K562 (cell line): ENCODE measurements at regions not wholly inside any gene's neighbourhood (a gene's known extent, or its start where the extent isn't known, plus 50 kb on each side); places are given as distances from the start of the nearest gene placed in this dataset.

ENCODE experiments used
- ATAC-seq: fragments of 200-7000 bp; cut with Tn5 transposase; 3 replicates; pipeline ENCODE4 v1.9.1; 2020; ENCODE audit warnings: moderate library complexity
- BruUV-seq: library from RNA; stranded (reverse); fragments of 400-500 nt; replicated peaks from 2 replicates; lab custom pipeline; 2021; lab: Mats Ljungman, UMichigan
- CTCF ChIA-PET: fragments of 300-600 bp; formaldehyde crosslinking; extraction: SDS; loops from one replicate; lab custom pipeline; 2021; ENCODE audit warnings: low intra/inter-chr PET ratio; lab: Yijun Ruan, JAX
- POLR2A ChIA-PET: fragments of 300-600, 350-650 bp; sonication (Branson Sonifier 250); formaldehyde crosslinking; extraction: SDS; loops from one replicate; lab custom pipeline; 2021; ENCODE audit warnings: antibody characterized with exemption, inconsistent platforms; lab: Yijun Ruan, JAX
- DNase-seq, 4 experiments: peaks; one replicate each; pipeline versions ENCODE4 v3.0.0 to v3.0.0-alpha.2; 2011 to 2018; ENCODE audit warnings: low spot score in 3 of 4, mixed read lengths in 3 of 4; ENCODE audit errors: extremely low read depth in 1 of 4
- FAIRE-seq: peaks from 2 replicates; lab custom pipeline; 2011; peaks lifted over from hg19 to GRCh38; lab: Jason Lieb, UNC
- H2AFZ ChIP-seq: 2 replicates; pipeline ENCODE4 v1.6.0; 2011; ENCODE audit warnings: low read depth, low read length, control low read depth, inconsistent platforms
- H3K27ac ChIP-seq: fragments of 200-600 bp; 3 replicates; pipeline ENCODE4 v1.8.0; 2011; ENCODE audit warnings: low read depth, mild to moderate bottlenecking, control low read depth, inconsistent platforms, low read length, moderate library complexity, mixed read lengths; ENCODE audit errors: extremely low read depth
- H3K27me3 ChIP-seq, 2 experiments: fragments of 300-600 bp in 1 of 2; 2 replicates in 1 of 2; 3 replicates in 1 of 2; pipeline versions ENCODE4 v1.6.0 to v1.8.0; 2011; ENCODE audit warnings: inconsistent platforms in 2 of 2, low read length in 2 of 2, mild to moderate bottlenecking in 1 of 2, mixed read lengths in 1 of 2, moderate library complexity in 1 of 2; ENCODE audit not compliant: control insufficient read depth in 2 of 2, insufficient read depth in 2 of 2
- H3K36me3 ChIP-seq: fragments of 300-600 bp; 3 replicates; pipeline ENCODE4 v1.8.0; 2011; ENCODE audit warnings: mild to moderate bottlenecking, low read length, inconsistent platforms; ENCODE audit not compliant: control insufficient read depth, insufficient read depth
- H3K4me1 ChIP-seq, 2 experiments: fragments of 200-600 bp in 1 of 2; replicated peaks in 1 of 2; 2 replicates in 1 of 2; 3 replicates in 1 of 2; pipeline versions ENCODE4 v1.5.1 to v1.8.0; 2011; ENCODE audit warnings: inconsistent platforms in 2 of 2, low read length in 2 of 2, mild to moderate bottlenecking in 1 of 2, mixed read lengths in 1 of 2, moderate library complexity in 1 of 2; ENCODE audit not compliant: control insufficient read depth in 2 of 2, insufficient read depth in 2 of 2
- H3K4me2 ChIP-seq: 2 replicates; pipeline ENCODE4 v1.6.1; 2011; ENCODE audit warnings: low read length, control low read depth, inconsistent platforms, mixed read lengths; ENCODE audit not compliant: insufficient read depth
- H3K4me3 ChIP-seq: fragments of 200-600 bp; sonication (generic), shearing (Covaris generic); 2 replicates; pipeline ENCODE4 v1.5.1; 2016; ENCODE audit warnings: control low read depth, inconsistent platforms
- H3K79me2 ChIP-seq: fragments of 200-600 bp; 3 replicates; pipeline ENCODE4 v1.8.0; 2011; ENCODE audit warnings: low read length, inconsistent platforms; ENCODE audit not compliant: control insufficient read depth, insufficient read depth
- H3K9ac ChIP-seq, 2 experiments: 2 replicates each; pipeline versions ENCODE4 v1.6.0 to v1.6.1; 2011; ENCODE audit warnings: low read depth in 2 of 2, low read length in 2 of 2, control low read depth in 1 of 2, inconsistent platforms in 1 of 2, mild to moderate bottlenecking in 1 of 2, mixed read lengths in 1 of 2; ENCODE audit not compliant: insufficient read depth in 1 of 2
- H3K9me1 ChIP-seq: one replicate; pipeline ENCODE4 v1.6.0; 2011; ENCODE audit warnings: inconsistent platforms, mild to moderate bottlenecking, low read length, moderate library complexity; ENCODE audit not compliant: control insufficient read depth, insufficient read depth
- H3K9me3 ChIP-seq: replicated peaks from 2 replicates; pipeline ENCODE4 v1.5.1; 2011; ENCODE audit warnings: low read depth, low read length, inconsistent platforms; ENCODE audit not compliant: control insufficient read depth, insufficient read depth
- H4K20me1 ChIP-seq: replicated peaks from 2 replicates; pipeline ENCODE4 v1.6.1; 2011; ENCODE audit warnings: low read length, inconsistent platforms, mixed read lengths; ENCODE audit not compliant: control insufficient read depth, insufficient read depth
- ARHGAP35 ChIP-seq: fragments of 450-650 bp; IDR thresholded peaks from 2 replicates; pipeline ENCODE4 v1.6.1; 2018; ENCODE audit not compliant: partially characterized antibody
- CREBBP ChIP-seq: IDR thresholded peaks from one replicate; pipeline ENCODE4 v1.6.1; 2012; ENCODE audit warnings: low read depth, mild to moderate bottlenecking, control low read depth, inconsistent platforms, low read length
- E2F3 ChIP-seq: fragments of 250-450 bp; sonication (Bioruptor Pico); IDR thresholded peaks from 2 replicates; pipeline ENCODE4 v1.4.0; 2020; ENCODE audit warnings: mild to moderate bottlenecking
- FOSL1 ChIP-seq: fragments of 200-800 bp; sonication (Bioruptor generic); conservative IDR thresholded peaks from 2 replicates; pipeline ENCODE4 v1.6.1; 2016; ENCODE audit warnings: missing genetic modification characterization, missing compliant biosample characterization
- MAFG ChIP-seq: fragments of 450-650 bp; conservative IDR thresholded peaks from 2 replicates; pipeline ENCODE4 v1.6.1; 2016; ENCODE audit warnings: missing genetic modification characterization, missing compliant biosample characterization
- MED1 ChIP-seq: sonication (generic); formaldehyde crosslinking; IDR thresholded peaks from 2 replicates; pipeline ENCODE4 v1.8.1; 2023; ENCODE audit warnings: missing genetic modification reagents, borderline replicate concordance
- MYC ChIP-seq, 2 experiments: fragments of 250-450 bp in 1 of 2; sonication (Bioruptor Pico) in 1 of 2; IDR thresholded peaks; 2 replicates each; pipeline versions ENCODE4 v1.5.1 to v1.6.1; 2012 to 2021; ENCODE audit warnings: low read depth in 2 of 2, borderline replicate concordance in 1 of 2, improper control_type of control experiment in 1 of 2, low read length in 1 of 2, mild to moderate bottlenecking in 1 of 2, moderate library complexity in 1 of 2
- NFRKB ChIP-seq: fragments of 450-650 bp; IDR thresholded peaks from 2 replicates; pipeline ENCODE4 v1.6.1; 2016; ENCODE audit warnings: low read depth
- NRF1 ChIP-seq, 2 experiments: fragments of 450-650 bp; IDR thresholded peaks in 1 of 2; conservative IDR thresholded peaks in 1 of 2; 2 replicates each; pipeline ENCODE4 v1.6.1; 2014; ENCODE audit warnings: mild to moderate bottlenecking in 2 of 2
- RBBP5 ChIP-seq: fragments of 200-600 bp; sonication (generic); IDR thresholded peaks from 2 replicates; pipeline ENCODE4 v1.6.1; 2012; ENCODE audit warnings: borderline replicate concordance, mild to moderate bottlenecking, low read length, control low read depth, inconsistent platforms; ENCODE audit not compliant: insufficient read depth, poor library complexity, severe bottlenecking
- RBM34 ChIP-seq: fragments of 200-400 bp; formaldehyde crosslinking; IDR thresholded peaks from 2 replicates; pipeline ENCODE4 v1.6.1; 2018; ENCODE audit warnings: low read length, borderline replicate concordance; ENCODE audit not compliant: insufficient read depth
- RBM39 ChIP-seq: fragments of 200-400 bp; formaldehyde crosslinking; optimal IDR thresholded peaks from 2 replicates; pipeline ENCODE3; 2018; ENCODE audit warnings: low read depth, low read length
- ZFPM2 ChIP-seq: fragments of 250-450 bp; sonication (Bioruptor Pico); IDR thresholded peaks from 2 replicates; pipeline ENCODE4 v1.5.1; 2022; ENCODE audit warnings: mild to moderate bottlenecking
- ZNF354B ChIP-seq: fragments of 250-450 bp; sonication (Bioruptor Pico); IDR thresholded peaks from 2 replicates; pipeline ENCODE4 v1.4.0; 2020
- ZSCAN29 ChIP-seq: fragments of 450-650 bp; IDR thresholded peaks from 2 replicates; pipeline ENCODE4 v1.6.1; 2017
- WGBS: fragments of 100-300 bp; shearing (Covaris generic); methylation state at CpG from one replicate; pipeline ENCODE4 v1.1.6; 2016; ENCODE audit warnings: low coverage, mixed read lengths; ENCODE audit not compliant: insufficient coverage; ENCODE audit errors: missing lambda C conversion rate; 5-methylcytosine and 5-hydroxymethylcytosine counted together
- in situ Hi-C: fragments of 300-500 bp; cut with MboI; formaldehyde crosslinking; loops from 4 replicates; pipeline ENCODE4 v1.15.0; 2018; ENCODE audit warnings: inconsistent platforms, mixed read lengths
- intact Hi-C: fragments of 100-400 bp; cut with micrococcal nuclease; formaldehyde crosslinking; loops from 2 replicates; pipeline ENCODE4 v1.14.2; 2022
- TF ChIP-seq, protein P1 (sequence below): fragments of 250-450 bp; sonication (Bioruptor Pico); IDR thresholded peaks from 2 replicates; pipeline ENCODE4 v1.5.0; 2021
- TF ChIP-seq, protein P2 (sequence below): sonication (generic); formaldehyde crosslinking; IDR thresholded peaks from 2 replicates; pipeline ENCODE4 v1.8.0; 2023; ENCODE audit warnings: mild to moderate bottlenecking, missing genetic modification reagents

DNA sequence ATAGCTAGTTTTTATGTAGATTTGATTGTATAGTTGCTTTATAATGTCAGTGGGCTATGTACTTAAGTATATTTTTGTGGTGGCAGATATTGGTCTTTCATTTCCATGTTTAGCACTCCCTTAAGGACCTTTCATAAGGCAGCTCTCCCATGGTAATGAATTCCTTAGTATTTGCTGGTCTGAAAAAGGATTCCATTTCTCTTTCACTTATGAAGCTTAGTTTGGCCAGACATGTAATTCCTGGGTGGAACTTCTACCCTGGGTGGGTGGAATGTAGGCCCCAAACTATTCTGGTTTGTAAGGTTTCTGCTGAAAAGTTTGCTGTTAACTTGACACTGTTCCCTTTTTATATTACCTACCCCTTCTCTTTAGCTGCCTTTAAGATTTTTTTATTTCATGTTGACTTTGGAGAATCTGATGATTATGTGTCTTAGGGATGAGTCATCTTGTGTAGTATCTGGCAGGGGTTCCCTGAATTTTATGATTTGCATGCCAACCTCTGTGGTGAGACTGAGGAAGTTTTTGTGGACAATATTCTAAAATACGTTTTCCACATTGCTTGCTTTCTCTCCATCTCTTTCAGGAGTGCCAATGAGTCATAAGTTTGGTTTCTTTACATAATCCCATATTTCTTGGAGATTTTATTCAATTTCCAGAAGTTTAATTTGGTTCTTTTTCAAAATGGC lies 65.4 kb upstream of the VRK2 start:
- Histone ChIP-seq H3K36me3 (no peaks in the 10 kb centered on the region), H3K4me3 (no peak overlapping the region), H3K27ac (no peak overlapping the region), H3K9ac (no peak overlapping the region), H2AFZ (no peak overlapping the region), H3K9me3 (no peaks in the 10 kb centered on the region), H3K79me2 (no peaks in the 10 kb centered on the region), H3K4me1 (no peaks in the 10 kb centered on the region), H3K9me1 (no peaks in the 10 kb centered on the region), H3K27me3 (no peaks in the 10 kb centered on the region), H4K20me1 (no peaks in the 10 kb centered on the region), H3K4me2 (no peak overlapping the region)
- in situ Hi-C loops (no loop called here), intact Hi-C loops (no loop called here)
- ChIA-PET CTCF (no interaction called here), POLR2A (interaction anchor here (1.0 kb wide), 1 partner anchor 217 kb away, joined by 3 read pairs; no protein-coding TSS in a partner anchor)
- ATAC-seq (no peak), FAIRE-seq (no peak), DNase-seq (no peak)
- TF ChIP-seq RBBP5 (no peak), NRF1 (conservative IDR thresholded peaks at IDR 0.05 in 1 of 2, IDR thresholded peaks at IDR 0.05 in 1 of 2) (no peak), ZFPM2 (no peak), NFRKB (no peak), MYC (IDR thresholded peaks at IDR 0.05; ENCODE audit: low read depth, low read length) (no peak), MYC (CRISPR knock-in tag; IDR thresholded peaks at IDR 0.05; ENCODE audit: borderline replicate concordance, low read depth) (no peak), ZSCAN29 (no peak), FOSL1 (tag) (no peak), ZNF354B (CRISPR knock-in tag) (no peak), E2F3 (CRISPR knock-in tag) (no peak), RBM39 (no peak), MED1 (CRISPR knock-in tag) (no peak), RBM34 (no peak), ARHGAP35 (no peak), MAFG (tag) (no peak), CREBBP (no peak)
- TF ChIP-seq, protein P1, sequence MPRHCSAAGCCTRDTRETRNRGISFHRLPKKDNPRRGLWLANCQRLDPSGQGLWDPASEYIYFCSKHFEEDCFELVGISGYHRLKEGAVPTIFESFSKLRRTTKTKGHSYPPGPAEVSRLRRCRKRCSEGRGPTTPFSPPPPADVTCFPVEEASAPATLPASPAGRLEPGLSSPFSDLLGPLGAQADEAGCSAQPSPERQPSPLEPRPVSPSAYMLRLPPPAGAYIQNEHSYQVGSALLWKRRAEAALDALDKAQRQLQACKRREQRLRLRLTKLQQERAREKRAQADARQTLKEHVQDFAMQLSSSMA, result no peak
- TF ChIP-seq, protein P2, sequence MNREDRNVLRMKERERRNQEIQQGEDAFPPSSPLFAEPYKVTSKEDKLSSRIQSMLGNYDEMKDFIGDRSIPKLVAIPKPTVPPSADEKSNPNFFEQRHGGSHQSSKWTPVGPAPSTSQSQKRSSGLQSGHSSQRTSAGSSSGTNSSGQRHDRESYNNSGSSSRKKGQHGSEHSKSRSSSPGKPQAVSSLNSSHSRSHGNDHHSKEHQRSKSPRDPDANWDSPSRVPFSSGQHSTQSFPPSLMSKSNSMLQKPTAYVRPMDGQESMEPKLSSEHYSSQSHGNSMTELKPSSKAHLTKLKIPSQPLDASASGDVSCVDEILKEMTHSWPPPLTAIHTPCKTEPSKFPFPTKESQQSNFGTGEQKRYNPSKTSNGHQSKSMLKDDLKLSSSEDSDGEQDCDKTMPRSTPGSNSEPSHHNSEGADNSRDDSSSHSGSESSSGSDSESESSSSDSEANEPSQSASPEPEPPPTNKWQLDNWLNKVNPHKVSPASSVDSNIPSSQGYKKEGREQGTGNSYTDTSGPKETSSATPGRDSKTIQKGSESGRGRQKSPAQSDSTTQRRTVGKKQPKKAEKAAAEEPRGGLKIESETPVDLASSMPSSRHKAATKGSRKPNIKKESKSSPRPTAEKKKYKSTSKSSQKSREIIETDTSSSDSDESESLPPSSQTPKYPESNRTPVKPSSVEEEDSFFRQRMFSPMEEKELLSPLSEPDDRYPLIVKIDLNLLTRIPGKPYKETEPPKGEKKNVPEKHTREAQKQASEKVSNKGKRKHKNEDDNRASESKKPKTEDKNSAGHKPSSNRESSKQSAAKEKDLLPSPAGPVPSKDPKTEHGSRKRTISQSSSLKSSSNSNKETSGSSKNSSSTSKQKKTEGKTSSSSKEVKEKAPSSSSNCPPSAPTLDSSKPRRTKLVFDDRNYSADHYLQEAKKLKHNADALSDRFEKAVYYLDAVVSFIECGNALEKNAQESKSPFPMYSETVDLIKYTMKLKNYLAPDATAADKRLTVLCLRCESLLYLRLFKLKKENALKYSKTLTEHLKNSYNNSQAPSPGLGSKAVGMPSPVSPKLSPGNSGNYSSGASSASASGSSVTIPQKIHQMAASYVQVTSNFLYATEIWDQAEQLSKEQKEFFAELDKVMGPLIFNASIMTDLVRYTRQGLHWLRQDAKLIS (CRISPR knock-in tag), result no peak
- no TSS peak for BruUV-seq
- WGBS, result 0% methylated on average over 1 of the region's 1 CpG
